Lower leg skin (tissue), 3 donors: ENCODE measurements at regions not wholly inside any gene's neighbourhood (a gene's known extent, or its start where the extent isn't known, plus 50 kb on each side); places are given as distances from the start of the nearest gene placed in this dataset.

ENCODE experiments used
- CTCF ChIP-seq, 3 donors: fragments of 450-650 bp; IDR thresholded peaks; one replicate each; pipeline ENCODE4 v1.5.1; 2016; ENCODE audit warnings: antibody characterized with exemption in 3 of 3, mild to moderate bottlenecking in 3 of 3, moderate library complexity in 2 of 3
- POLR2A ChIP-seq, 2 donors: fragments of 450-650 bp; IDR thresholded peaks; one replicate each; pipeline ENCODE4 v1.6.1; 2016 to 2017; ENCODE audit warnings: antibody characterized with exemption in 2 of 2, mild to moderate bottlenecking in 1 of 2, moderate library complexity in 1 of 2

- no peak for TF ChIP-seq CTCF (IDR thresholded peaks at IDR 0.05)
- no peak for TF ChIP-seq POLR2A (IDR thresholded peaks at IDR 0.05)
Measured at GRCh38 chr20:59461526-59461925, 142.8 kb upstream of the PHACTR3 start.
